H1 (cell line): ENCODE measurements at regions not wholly inside any gene's neighbourhood (a gene's known extent, or its start where the extent isn't known, plus 50 kb on each side); places are given as distances from the start of the nearest gene placed in this dataset.

ENCODE experiments used
- CTCF ChIA-PET: fragments of 300-600 bp; sonication (Branson Sonifier 250); formaldehyde crosslinking; loops from one replicate; lab custom pipeline; 2021; ENCODE audit not compliant: partially characterized antibody; lab: Charles Lee
- POLR2A ChIA-PET: fragments of 300-600 bp; sonication (Branson Sonifier 250); formaldehyde crosslinking; loops from one replicate; lab custom pipeline; 2021; ENCODE audit warnings: inconsistent platforms; ENCODE audit not compliant: partially characterized antibody; lab: Charles Lee
- DNase-seq, 2 experiments: peaks; one replicate each; pipeline versions ENCODE4 v3.0.0 to v3.0.0-alpha.2; 2010 to 2022; ENCODE audit warnings: low spot score in 2 of 2, low read depth in 1 of 2, mixed read lengths in 1 of 2
- FAIRE-seq: peaks from 2 replicates; lab custom pipeline; 2011; peaks lifted over from hg19 to GRCh38; lab: Jason Lieb, UNC
- H2AFZ ChIP-seq: 2 replicates; pipeline ENCODE4 v1.8.1; 2012; ENCODE audit warnings: low read length, inconsistent platforms
- H2AK5ac ChIP-seq: 2 replicates; pipeline ENCODE4 v1.6.1; 2013; ENCODE audit warnings: low read depth, low read length
- H2BK120ac ChIP-seq: replicated peaks from 2 replicates; pipeline ENCODE3; 2013; ENCODE audit warnings: low read depth, low read length, inconsistent platforms
- H2BK12ac ChIP-seq: 2 replicates; pipeline ENCODE4 v1.6.1; 2013; ENCODE audit warnings: low read depth, low read length
- H2BK15ac ChIP-seq: 2 replicates; pipeline ENCODE4 v1.6.1; 2013; ENCODE audit warnings: low read length
- H2BK20ac ChIP-seq: 2 replicates; pipeline ENCODE4 v1.6.1; 2013; ENCODE audit warnings: low read length
- H2BK5ac ChIP-seq: 2 replicates; pipeline ENCODE4 v1.6.1; 2013; ENCODE audit warnings: low read depth, low read length
- H3K14ac ChIP-seq: 2 replicates; pipeline ENCODE4 v1.6.1; 2013; ENCODE audit warnings: inconsistent platforms; ENCODE audit not compliant: insufficient read length
- H3K18ac ChIP-seq: 2 replicates; pipeline ENCODE4 v1.6.1; 2013; ENCODE audit warnings: low read length; ENCODE audit errors: extremely low read depth
- H3K23ac ChIP-seq: 2 replicates; pipeline ENCODE4 v1.6.1; 2013; ENCODE audit warnings: inconsistent platforms; ENCODE audit not compliant: insufficient read length
- H3K23me2 ChIP-seq: 2 replicates; pipeline ENCODE4 v1.6.1; 2013; ENCODE audit warnings: low read depth, low read length
- H3K27ac ChIP-seq: 2 replicates; pipeline ENCODE4 v1.6.1; 2011; ENCODE audit warnings: low read depth, low read length, inconsistent platforms
- H3K27me3 ChIP-seq, 4 experiments: replicated peaks in 1 of 4; 1 replicate in 1 of 4; 2 replicates in 3 of 4; pipeline versions ENCODE4 v1.6.1 to v1.8.1; 2011 to 2013; ENCODE audit warnings: low read length in 3 of 4, mild to moderate bottlenecking in 3 of 4, inconsistent platforms in 2 of 4, mixed read lengths in 2 of 4, moderate library complexity in 1 of 4; ENCODE audit not compliant: control insufficient read depth in 3 of 4, insufficient read depth in 3 of 4; ENCODE audit errors: extremely low read depth in 1 of 4
- H3K36me3 ChIP-seq, 4 experiments: 2 replicates each; pipeline versions ENCODE4 v1.6.1 to v1.8.1; 2011 to 2013; ENCODE audit warnings: mild to moderate bottlenecking in 4 of 4, low read length in 3 of 4, moderate library complexity in 2 of 4, control low read depth in 1 of 4, inconsistent platforms in 1 of 4; ENCODE audit not compliant: insufficient read depth in 4 of 4, control insufficient read depth in 2 of 4
- H3K4ac ChIP-seq: replicated peaks from 2 replicates; pipeline ENCODE3; 2013; ENCODE audit warnings: low read length, low read depth, mixed read lengths, inconsistent platforms; ENCODE audit not compliant: insufficient read length
- H3K4me1 ChIP-seq, 4 experiments: replicated peaks in 1 of 4; 1 replicate in 1 of 4; 2 replicates in 3 of 4; pipeline versions ENCODE4 v1.6.1 to v1.8.1; 2011 to 2013; ENCODE audit warnings: low read length in 3 of 4, inconsistent platforms in 2 of 4, mixed read lengths in 1 of 4; ENCODE audit not compliant: insufficient read depth in 4 of 4, control insufficient read depth in 3 of 4
- H3K4me2 ChIP-seq, 2 experiments: 2 replicates each; pipeline versions ENCODE4 v1.6.1 to v1.8.1; 2011 to 2013; ENCODE audit warnings: low read depth in 2 of 2, low read length in 2 of 2, control low read depth in 1 of 2, inconsistent platforms in 1 of 2, mild to moderate bottlenecking in 1 of 2; ENCODE audit not compliant: insufficient read depth in 1 of 2
- H3K4me3 ChIP-seq, 4 experiments: fragments of 200-600, 300-600 bp in 1 of 4; sonication (generic), shearing (Covaris generic), sonication (Bioruptor Twin) in 1 of 4; 2 replicates each; pipeline versions ENCODE4 v1.5.1 to v1.8.1; 2011 to 2016; ENCODE audit warnings: low read length in 4 of 4, low read depth in 3 of 4, control low read depth in 2 of 4, inconsistent platforms in 2 of 4, mild to moderate bottlenecking in 2 of 4, mixed read lengths in 1 of 4, moderate library complexity in 1 of 4; ENCODE audit not compliant: insufficient read depth in 2 of 4; ENCODE audit errors: extremely low read depth in 1 of 4
- H3K56ac ChIP-seq: replicated peaks from 2 replicates; pipeline ENCODE3; 2013; ENCODE audit warnings: low read depth, mild to moderate bottlenecking, mixed read lengths, low read length, inconsistent platforms; ENCODE audit not compliant: insufficient read length
- H3K79me1 ChIP-seq: 2 replicates; pipeline ENCODE4 v1.6.1; 2013; ENCODE audit warnings: low read depth, low read length, control low read depth
- H3K79me2 ChIP-seq, 2 experiments: 2 replicates each; pipeline versions ENCODE4 v1.6.1 to v1.8.1; 2012 to 2013; ENCODE audit warnings: low read length in 2 of 2, mild to moderate bottlenecking in 2 of 2, inconsistent platforms in 1 of 2; ENCODE audit not compliant: insufficient read depth in 2 of 2, control insufficient read depth in 1 of 2
- H3K9ac ChIP-seq, 4 experiments: replicated peaks in 1 of 4; 1 replicate in 1 of 4; 2 replicates in 3 of 4; pipeline versions ENCODE4 v1.6.1 to v1.8.1; 2011 to 2013; ENCODE audit warnings: low read depth in 3 of 4, low read length in 3 of 4, control low read depth in 2 of 4, mild to moderate bottlenecking in 2 of 4, moderate library complexity in 2 of 4, inconsistent platforms in 1 of 4; ENCODE audit errors: extremely low read depth in 1 of 4
- H3K9me3 ChIP-seq, 2 experiments: 2 replicates each; pipeline versions ENCODE4 v1.6.1 to v1.8.1; 2012 to 2013; ENCODE audit warnings: mild to moderate bottlenecking in 2 of 2, moderate library complexity in 2 of 2, control low read depth in 1 of 2, inconsistent platforms in 1 of 2, low read depth in 1 of 2, low read length in 1 of 2, mixed read lengths in 1 of 2; ENCODE audit not compliant: insufficient read depth in 2 of 2
- H4K20me1 ChIP-seq, 2 experiments: replicated peaks in 1 of 2; 2 replicates each; pipeline versions ENCODE3 to v1.8.1; 2011 to 2013; ENCODE audit warnings: inconsistent platforms in 2 of 2, low read length in 2 of 2, mild to moderate bottlenecking in 1 of 2; ENCODE audit not compliant: insufficient read depth in 2 of 2, control insufficient read depth in 1 of 2
- H4K5ac ChIP-seq: 2 replicates; pipeline ENCODE4 v1.6.1; 2013; ENCODE audit warnings: low read length, low read depth, mixed read lengths, inconsistent platforms; ENCODE audit not compliant: insufficient read length
- H4K8ac ChIP-seq: 2 replicates; pipeline ENCODE4 v1.8.0; 2013; ENCODE audit warnings: mild to moderate bottlenecking, moderate library complexity, low read length, inconsistent platforms; ENCODE audit not compliant: insufficient read depth; ENCODE audit errors: extremely low read depth
- H4K91ac ChIP-seq: replicated peaks from 2 replicates; pipeline ENCODE3; 2013; ENCODE audit warnings: low read length, mixed read lengths, inconsistent platforms; ENCODE audit not compliant: insufficient read length
- HDAC2 ChIP-seq, 2 experiments: fragments of 300-600 bp in 1 of 2; sonication (generic) in 1 of 2; IDR thresholded peaks; 2 replicates each; pipeline ENCODE4 v1.6.1; 2011 to 2012; ENCODE audit warnings: low read depth in 2 of 2, low read length in 2 of 2, mild to moderate bottlenecking in 2 of 2, moderate library complexity in 2 of 2, borderline replicate concordance in 1 of 2, inconsistent platforms in 1 of 2
- RBBP5 ChIP-seq: IDR thresholded peaks from 2 replicates; pipeline ENCODE4 v1.7.1; 2012; ENCODE audit warnings: low read depth, mild to moderate bottlenecking, inconsistent platforms, low read length, moderate library complexity, borderline replicate concordance
- WGBS, 2 experiments: shearing (Covaris generic) in 1 of 2; methylation state at CpG; one replicate each; pipeline versions ENCODE4 v1.1.6 to v1.1.7; 2013 to 2015; ENCODE audit warnings: low lambda C conversion rate in 2 of 2, mixed read lengths in 2 of 2, inconsistent platforms in 1 of 2, low coverage in 1 of 2, missing lambda C conversion rate in 1 of 2; ENCODE audit not compliant: insufficient replicate concordance in 2 of 2, insufficient coverage in 1 of 2, insufficient read length in 1 of 2; ENCODE audit errors: extremely low coverage in 1 of 2, missing lambda C conversion rate in 1 of 2; 5-methylcytosine and 5-hydroxymethylcytosine counted together

GRCh38 chr13:89457977-89458376 lies 1786.8 kb downstream of the SLITRK5 start:
- no peaks in the 10 kb centered on the region for H3K79me1 ChIP-seq
- DNase-seq (no peak), FAIRE-seq (no peak)
- no peak overlapping the region for H2BK12ac ChIP-seq
- 82% methylated on average over 4 of the region's 4 CpGs; no CpG with 5 or more reads in 1 of the 2 experiments for WGBS, 2 experiments
- no peaks in the 10 kb centered on the region for H3K9me3 ChIP-seq
- no peaks in the 10 kb centered on the region for H3K4me1 ChIP-seq
- no peaks in the 10 kb centered on the region for H3K23me2 ChIP-seq
- H3K27ac ChIP-seq, result no peak overlapping the region
- no peak overlapping the region for H2BK5ac ChIP-seq
- no peak overlapping the region for H3K4me2 ChIP-seq
- H2BK120ac ChIP-seq, result no peak overlapping the region
- ChIA-PET POLR2A (no interaction called here), CTCF (no interaction called here)
- no peak overlapping the region for H3K23ac ChIP-seq
- H2AFZ ChIP-seq, result no peak overlapping the region
- H4K5ac ChIP-seq, result no peak overlapping the region
- no peaks in the 10 kb centered on the region for H3K79me2 ChIP-seq
- H2BK20ac ChIP-seq, result no peak overlapping the region
- no peak overlapping the region for H3K14ac ChIP-seq
- no peak overlapping the region for H2BK15ac ChIP-seq
- no peak overlapping the region for H3K4ac ChIP-seq
- H4K8ac ChIP-seq, result no peak overlapping the region
- H3K36me3 ChIP-seq, result no peaks in the 10 kb centered on the region
- no peak overlapping the region for H3K4me3 ChIP-seq
- H3K56ac ChIP-seq, result no peak overlapping the region
- TF ChIP-seq HDAC2 (IDR thresholded peaks at IDR 0.05; ENCODE audit: borderline replicate concordance in 1 of 2, low read depth in 2 of 2, low read length in 2 of 2) (no peak), RBBP5 (no peak)
- H4K91ac ChIP-seq, result no peak overlapping the region
- no peaks in the 10 kb centered on the region for H4K20me1 ChIP-seq
- H2AK5ac ChIP-seq, result no peak overlapping the region
- H3K18ac ChIP-seq, result no peak overlapping the region
- no peak overlapping the region for H3K9ac ChIP-seq
- H3K27me3 ChIP-seq, result no peaks in the 10 kb centered on the region
